GM18502 (cell line): ENCODE measurements at regions not wholly inside any gene's neighbourhood (a gene's known extent, or its start where the extent isn't known, plus 50 kb on each side); places are given as distances from the start of the nearest gene placed in this dataset.
"Not testable (repeated sequence)": the region's sequence is repeated elsewhere in the genome, so short reads cannot be mapped to it uniquely, and the experiment has no call there.

Experiments used
- ATAC-seq: cut with Tn5 transposase; IDR thresholded peaks from one replicate; pipeline ENCODE4 v1.9.1; 2021; ENCODE audit warnings: mild to moderate bottlenecking; ENCODE audit not compliant: unreplicated experiment, poor library complexity

GRCh38 chr1:233722212-233722979 lies 108.5 kb downstream of the KCNK1 start:
- no peak for ATAC-seq

GRCh38 chr1:233723387-233723786 lies 109.5 kb downstream of the KCNK1 start:
- ATAC-seq = no peak

- not testable (repeated sequence) for ATAC-seq
Observed at GRCh38 chr1:233724131-233724631, 110.3 kb downstream of the KCNK1 start.

GRCh38 chr1:233725423-233725822 lies 111.5 kb downstream of the KCNK1 start:
- no peak for ATAC-seq

GRCh38 chr1:233728721-233729120 lies 114.8 kb downstream of the KCNK1 start:
- ATAC-seq = no peak

- no peak for ATAC-seq
Observed at GRCh38 chr1:233730380-233730779, 116.5 kb downstream of the KCNK1 start.

GRCh38 chr1:233730809-233731208 lies 116.9 kb downstream of the KCNK1 start:
- no peak for ATAC-seq

GRCh38 chr1:233732206-233732605 lies 118.3 kb downstream of the KCNK1 start:
- no peak for ATAC-seq

- no peak for ATAC-seq
Observed at GRCh38 chr1:233734456-233734855, 120.5 kb downstream of the KCNK1 start.

GRCh38 chr1:233735331-233735730 lies 121.4 kb downstream of the KCNK1 start:
- no peak for ATAC-seq

GRCh38 chr1:233735847-233736246 lies 121.9 kb downstream of the KCNK1 start:
- ATAC-seq = no peak

- no peak for ATAC-seq
Observed at GRCh38 chr1:233737341-233737740, 123.4 kb downstream of the KCNK1 start.

- ATAC-seq = no peak
Observed at GRCh38 chr1:233738396-233738795, 124.5 kb downstream of the KCNK1 start.

GRCh38 chr1:233738850-233739249 lies 124.9 kb downstream of the KCNK1 start:
- ATAC-seq = no peak

GRCh38 chr1:233744779-233745513 lies 131.0 kb downstream of the KCNK1 start:
- no peak for ATAC-seq

- no peak for ATAC-seq
Observed at GRCh38 chr1:233750139-233750538, 136.2 kb downstream of the KCNK1 start.

- ATAC-seq = no peak
Observed at GRCh38 chr1:233759665-233760064, 144.8 kb upstream of the SLC35F3 start.

- not testable (repeated sequence) for ATAC-seq
Observed at GRCh38 chr1:233764304-233764703, 140.2 kb upstream of the SLC35F3 start.

- no peak for ATAC-seq
Observed at GRCh38 chr1:233777566-233777965, 126.9 kb upstream of the SLC35F3 start.

- no peak for ATAC-seq
Observed at GRCh38 chr1:233780049-233780448, 124.4 kb upstream of the SLC35F3 start.

- no peak for ATAC-seq
Observed at GRCh38 chr1:233782937-233783586, 121.4 kb upstream of the SLC35F3 start.
